Thoracic aorta (tissue), 2 donors: ENCODE measurements at regions not wholly inside any gene's neighbourhood (a gene's known extent, or its start where the extent isn't known, plus 50 kb on each side); places are given as distances from the start of the nearest gene placed in this dataset.

Experiments used
- ATAC-seq: fragments of 150-250 bp; one replicate; pipeline ENCODE4 v1.8.0; 2017; ENCODE audit warnings: low read depth; ENCODE audit not compliant: insufficient number of reproducible peaks, low FRiP score
- DNase-seq: peaks from one replicate; pipeline ENCODE4 v3.0.0-alpha.2; 2020; ENCODE audit warnings: low spot score
- H3K27ac ChIP-seq, 2 donors: fragments of 200-600 bp; sonication (generic); 1 replicate in 1 of 2; 2 replicates in 1 of 2; pipeline ENCODE4 v1.5.1; 2016; ENCODE audit warnings: mild to moderate bottlenecking in 2 of 2, moderate library complexity in 2 of 2
- H3K27me3 ChIP-seq: fragments of 200-600 bp; sonication (generic); replicated peaks from 2 replicates; pipeline ENCODE4 v1.6.0; 2016; ENCODE audit warnings: mild to moderate bottlenecking; ENCODE audit not compliant: insufficient read depth
- H3K36me3 ChIP-seq: fragments of 200-600 bp; sonication (generic); one replicate; pipeline ENCODE4 v1.5.1; 2016
- H3K4me1 ChIP-seq, 2 donors: fragments of 200-600 bp; sonication (generic); 1 replicate in 1 of 2; 2 replicates in 1 of 2; pipeline versions ENCODE4 v1.5.1 to v1.6.0; 2016; ENCODE audit warnings: low read depth in 2 of 2, mild to moderate bottlenecking in 1 of 2; ENCODE audit not compliant: control insufficient read depth in 1 of 2
- H3K4me3 ChIP-seq: fragments of 200-600 bp; sonication (generic); 2 replicates; pipeline ENCODE4 v1.5.1; 2016; ENCODE audit warnings: mild to moderate bottlenecking
- H3K9me3 ChIP-seq: fragments of 200-600 bp; sonication (generic); 2 replicates; pipeline ENCODE4 v1.5.1; 2016
- TF ChIP-seq, protein P1 (sequence below): fragments of 200-600 bp; sonication (generic); IDR thresholded peaks from one replicate; pipeline ENCODE4 v1.5.1; 2019; ENCODE audit warnings: antibody characterized with exemption

DNA sequence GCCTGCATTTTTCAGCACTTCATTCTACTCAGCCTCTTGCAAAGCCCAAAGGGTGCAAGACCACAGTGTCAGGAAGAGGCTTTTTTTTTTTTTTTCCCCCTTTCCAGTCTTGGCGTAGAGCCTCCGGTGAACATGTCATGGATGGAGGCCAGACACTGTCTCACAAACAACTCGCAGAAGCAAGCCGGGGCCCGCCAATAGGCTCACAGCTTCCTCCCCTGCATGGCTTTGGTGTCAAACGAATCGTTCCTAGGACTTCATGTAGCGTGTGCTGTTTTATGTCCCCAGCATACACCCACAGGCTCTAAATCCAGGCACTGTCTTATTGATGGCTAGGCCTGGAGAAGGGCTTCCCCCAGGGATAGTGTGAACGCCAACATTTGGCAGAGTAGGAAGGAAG, 457.7 kb upstream of the MAF start:
- Histone ChIP-seq H3K36me3 (no peaks in the 10 kb centered on the region), H3K4me1 (peaks cover 7 to 10% of the 10 kb centered on the region in 2 donors), H3K4me3 (no peak overlapping the region), H3K27me3 (no peaks in the 10 kb centered on the region), H3K9me3 (no peaks in the 10 kb centered on the region), H3K27ac (no peak overlapping the region)
- DNase-seq (no peak), ATAC-seq (no peak)
- TF ChIP-seq, protein P1, sequence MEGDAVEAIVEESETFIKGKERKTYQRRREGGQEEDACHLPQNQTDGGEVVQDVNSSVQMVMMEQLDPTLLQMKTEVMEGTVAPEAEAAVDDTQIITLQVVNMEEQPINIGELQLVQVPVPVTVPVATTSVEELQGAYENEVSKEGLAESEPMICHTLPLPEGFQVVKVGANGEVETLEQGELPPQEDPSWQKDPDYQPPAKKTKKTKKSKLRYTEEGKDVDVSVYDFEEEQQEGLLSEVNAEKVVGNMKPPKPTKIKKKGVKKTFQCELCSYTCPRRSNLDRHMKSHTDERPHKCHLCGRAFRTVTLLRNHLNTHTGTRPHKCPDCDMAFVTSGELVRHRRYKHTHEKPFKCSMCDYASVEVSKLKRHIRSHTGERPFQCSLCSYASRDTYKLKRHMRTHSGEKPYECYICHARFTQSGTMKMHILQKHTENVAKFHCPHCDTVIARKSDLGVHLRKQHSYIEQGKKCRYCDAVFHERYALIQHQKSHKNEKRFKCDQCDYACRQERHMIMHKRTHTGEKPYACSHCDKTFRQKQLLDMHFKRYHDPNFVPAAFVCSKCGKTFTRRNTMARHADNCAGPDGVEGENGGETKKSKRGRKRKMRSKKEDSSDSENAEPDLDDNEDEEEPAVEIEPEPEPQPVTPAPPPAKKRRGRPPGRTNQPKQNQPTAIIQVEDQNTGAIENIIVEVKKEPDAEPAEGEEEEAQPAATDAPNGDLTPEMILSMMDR = no peak

DNA sequence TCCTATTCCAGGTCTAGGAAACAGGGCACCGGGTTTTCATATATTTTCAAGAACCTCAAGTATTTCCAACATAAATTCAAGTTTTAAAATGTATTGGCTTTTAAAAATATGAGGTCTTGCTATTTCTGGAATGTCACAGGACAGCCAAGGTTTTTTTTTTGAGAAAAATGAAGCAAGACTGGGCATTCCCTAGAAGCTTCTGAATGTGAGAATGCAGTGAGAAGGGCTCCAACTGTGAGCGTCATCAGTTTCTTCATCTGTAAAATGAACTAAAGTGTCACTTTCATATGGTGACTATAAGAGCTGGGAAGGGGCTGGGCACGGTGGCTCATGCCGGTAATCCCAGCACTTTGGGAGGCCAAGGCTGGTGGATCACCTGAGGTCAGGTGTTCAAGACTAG, 455.8 kb upstream of the MAF start:
- Histone ChIP-seq H3K4me1 (peaks cover 7 to 10% of the 10 kb centered on the region in 2 donors), H3K27ac (no peak overlapping the region), H3K9me3 (no peaks in the 10 kb centered on the region), H3K27me3 (no peaks in the 10 kb centered on the region), H3K36me3 (no peaks in the 10 kb centered on the region), H3K4me3 (no peak overlapping the region)
- DNase-seq (no peak), ATAC-seq (no peak)
- TF ChIP-seq, protein P1 = no peak

DNA sequence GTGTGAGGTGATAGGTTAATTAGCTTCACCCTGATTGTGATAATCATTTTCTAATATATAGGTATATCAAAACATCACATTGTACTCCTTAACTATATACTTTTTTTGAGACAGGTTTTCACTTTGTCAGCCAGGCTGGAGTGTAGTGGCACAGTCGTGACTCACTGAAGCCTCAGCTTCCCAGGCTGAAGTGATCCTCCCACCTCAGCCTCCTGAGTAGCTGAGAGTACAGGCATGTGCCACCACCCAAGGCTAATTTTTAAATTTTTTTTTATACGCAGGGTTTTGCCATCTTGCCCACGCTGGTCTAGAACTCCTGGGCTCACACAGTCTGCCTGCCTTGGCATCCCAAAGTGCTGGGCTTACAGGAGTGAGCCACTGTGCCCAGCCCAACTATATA, 455.3 kb upstream of the MAF start:
- DNase-seq (no peak), ATAC-seq (no peak)
- no peaks in the 10 kb centered on the region for H3K9me3 ChIP-seq
- no peaks in the 10 kb centered on the region for H3K36me3 ChIP-seq
- peaks cover 7 to 10% of the 10 kb centered on the region in 2 donors for H3K4me1 ChIP-seq
- no peak overlapping the region for H3K4me3 ChIP-seq
- H3K27me3 ChIP-seq = no peaks in the 10 kb centered on the region
- TF ChIP-seq, protein P1 = no peak
- H3K27ac ChIP-seq = no peak overlapping the region

DNA sequence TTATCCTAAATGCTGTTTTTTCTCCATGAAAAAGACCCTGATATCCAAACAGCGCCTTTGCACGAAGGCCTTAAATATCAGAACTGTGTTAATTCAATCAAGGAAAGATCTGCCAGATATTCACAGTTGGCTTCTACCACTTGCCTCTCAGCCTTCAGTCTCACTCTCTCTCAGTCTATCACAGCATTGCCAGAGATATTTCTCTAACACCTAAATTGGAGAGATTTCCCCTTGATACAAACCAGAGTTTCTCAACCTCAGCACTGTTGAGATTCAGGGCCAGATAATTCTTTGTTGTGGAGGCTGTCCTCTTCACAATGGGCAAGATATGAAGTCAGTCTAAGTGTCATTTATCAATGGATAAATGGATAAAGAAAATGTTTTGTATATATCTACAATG, 454.1 kb upstream of the MAF start:
- TF ChIP-seq, protein P1 = no peak
- Histone ChIP-seq H3K27ac (no peak overlapping the region), H3K4me1 (peaks cover 7 to 10% of the 10 kb centered on the region in 2 donors), H3K36me3 (no peaks in the 10 kb centered on the region), H3K27me3 (no peaks in the 10 kb centered on the region), H3K4me3 (no peak overlapping the region), H3K9me3 (no peaks in the 10 kb centered on the region)
- DNase-seq (no peak), ATAC-seq (no peak)

DNA sequence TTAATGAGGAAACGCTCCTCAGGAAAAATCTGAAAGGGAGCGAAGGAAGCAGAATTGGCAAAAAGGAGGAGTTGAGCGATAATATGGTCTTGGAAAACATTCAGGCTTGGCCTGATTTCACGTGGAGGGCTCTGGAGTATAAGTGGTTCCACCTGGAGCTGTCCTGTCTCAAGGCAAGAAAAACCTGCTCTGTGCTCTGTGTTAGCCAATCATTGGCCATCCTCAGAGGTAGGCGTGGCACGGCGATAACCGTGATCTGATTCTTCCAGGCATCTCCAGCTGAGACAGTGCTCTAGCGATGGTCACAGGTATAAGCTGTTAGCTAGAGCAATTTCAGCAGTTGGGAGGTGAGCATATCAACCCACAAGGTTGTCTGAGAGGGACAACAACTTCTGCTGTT, 450.5 kb upstream of the MAF start:
- TF ChIP-seq, protein P1 = no peak
- H3K27me3 ChIP-seq = no peaks in the 10 kb centered on the region
- peaks cover 3% of the 10 kb centered on the region in 2 donors for H3K4me1 ChIP-seq
- DNase-seq = no peak
- no peak for ATAC-seq
- H3K9me3 ChIP-seq = no peaks in the 10 kb centered on the region
- no peak overlapping the region for H3K4me3 ChIP-seq
- H3K27ac ChIP-seq = no peak overlapping the region
- no peaks in the 10 kb centered on the region for H3K36me3 ChIP-seq
